ENCODE measurements at regions not wholly inside any gene's neighbourhood (a gene's known extent, or its start where the extent isn't known, plus 50 kb on each side); places are given as distances from the start of the nearest gene placed in this dataset.

GRCh38 chr14:59126714-59127436, 61.6 kb upstream of the DAAM1 start:
- no peak for TF ChIP-seq EZH2 (IDR thresholded peaks at IDR 0.05; ENCODE audit: borderline replicate concordance, insufficient read depth, low read depth, low read length, poor library complexity, severe bottlenecking)
- TF ChIP-seq CTCF (IDR thresholded peaks at IDR 0.05) = peak; percentile 94

All from B cell (primary cell).